ENCODE measurements at regions not wholly inside any gene's neighbourhood (a gene's known extent, or its start where the extent isn't known, plus 50 kb on each side); places are given as distances from the start of the nearest gene placed in this dataset.

GRCh38 chr21:40952551-40953323 is 105.8 kb upstream of the DSCAM start:
- H3K4me3 ChIP-seq (ENCODE audit: extremely low read depth in 1 of 4, insufficient read depth in 2 of 4, low read depth in 3 of 4, low read length in 4 of 4): no peak overlapping the region
- no peak overlapping the region for H3K56ac ChIP-seq (replicated peaks; ENCODE audit: insufficient read length, low read depth, low read length)
- no peak overlapping the region for H3K9ac ChIP-seq (replicated peaks in 1 of 4; ENCODE audit: extremely low read depth in 1 of 4, low read depth in 3 of 4, low read length in 3 of 4)
- 93% methylated on average over 6 of the region's 6 CpGs; no CpG with 5 or more reads in 1 of the 2 experiments for WGBS, 2 experiments (ENCODE audit: extremely low coverage in 1 of 2, insufficient coverage in 1 of 2, insufficient read length in 1 of 2, insufficient replicate concordance in 2 of 2, low coverage in 1 of 2, low lambda C conversion rate in 2 of 2, missing lambda C conversion rate in 1 of 2)
- no peak overlapping the region for H3K18ac ChIP-seq (ENCODE audit: extremely low read depth, low read length)
- no peaks in the 10 kb centered on the region; a peak in 1 of 7 replicates for H3K27me3 ChIP-seq (replicated peaks in 1 of 4; ENCODE audit: control insufficient read depth in 3 of 4, extremely low read depth in 1 of 4, insufficient read depth in 3 of 4, low read length in 3 of 4)
- H3K4me1 ChIP-seq (replicated peaks in 1 of 4; ENCODE audit: control insufficient read depth in 3 of 4, insufficient read depth in 4 of 4, low read length in 3 of 4): no peaks in the 10 kb centered on the region
- TF ChIP-seq CTBP2 (IDR thresholded peaks at IDR 0.05; ENCODE audit: borderline replicate concordance, insufficient read depth, insufficient read length, low read length) (no peak), SIN3A (conservative IDR thresholded peaks at IDR 0.05 in 1 of 2, IDR thresholded peaks at IDR 0.05 in 1 of 2; ENCODE audit: low read depth in 1 of 2, low read length in 2 of 2) (no peak), NANOG (IDR thresholded peaks at IDR 0.05; ENCODE audit: insufficient read depth, low read depth, low read length, poor library complexity, severe bottlenecking) (no peak), CTCF (IDR thresholded peaks at IDR 0.05; ENCODE audit: control extremely low read depth in 1 of 3, insufficient read depth in 1 of 3, low read depth in 1 of 3, low read length in 3 of 3) (no peak), BACH1 (IDR thresholded peaks at IDR 0.05; ENCODE audit: low read length) (no peak), TAF7 (optimal IDR thresholded peaks at IDR 0.05; ENCODE audit: borderline replicate concordance, low read depth, low read length) (no peak)
- ChIA-PET CTCF (ENCODE audit: partially characterized antibody) (interaction anchor here (0.6 kb wide), 1 partner anchor 110 kb away, joined by 3 read pairs; no protein-coding TSS in a partner anchor), POLR2A (ENCODE audit: partially characterized antibody) (no interaction called here)
- no peak overlapping the region for H2AFZ ChIP-seq (ENCODE audit: low read length)
- no peak overlapping the region for H2BK15ac ChIP-seq (ENCODE audit: low read length)
- no peak overlapping the region for H3K4me2 ChIP-seq (ENCODE audit: insufficient read depth in 1 of 2, low read depth in 2 of 2, low read length in 2 of 2)
- 0 out of 4 replicates have a peak, but pooled peaks cover 0 to 3% of the 10 kb centered on the region in 2 experiments for H3K9me3 ChIP-seq (ENCODE audit: insufficient read depth in 2 of 2, low read depth in 1 of 2, low read length in 1 of 2)
- H4K8ac ChIP-seq (ENCODE audit: extremely low read depth, insufficient read depth, low read length): no peak overlapping the region
- H2BK12ac ChIP-seq (ENCODE audit: low read depth, low read length): no peak overlapping the region
- no peak overlapping the region for H3K4ac ChIP-seq (replicated peaks; ENCODE audit: insufficient read length, low read depth, low read length)
- no peak overlapping the region for H2AK5ac ChIP-seq (ENCODE audit: low read depth, low read length)
- no peak overlapping the region for H3K14ac ChIP-seq (ENCODE audit: insufficient read length)
- no peaks in the 10 kb centered on the region for H3K79me1 ChIP-seq (ENCODE audit: low read depth, low read length)
- H3K23ac ChIP-seq (ENCODE audit: insufficient read length): no peak overlapping the region
- no peaks in the 10 kb centered on the region for H3K36me3 ChIP-seq (ENCODE audit: control insufficient read depth in 2 of 4, insufficient read depth in 4 of 4, low read length in 3 of 4)
- H4K91ac ChIP-seq (replicated peaks; ENCODE audit: insufficient read length, low read length): no peak overlapping the region
- no peak overlapping the region for H3K27ac ChIP-seq (ENCODE audit: low read depth, low read length)
- H3K79me2 ChIP-seq (ENCODE audit: control insufficient read depth in 1 of 2, insufficient read depth in 2 of 2, low read length in 2 of 2): no peaks in the 10 kb centered on the region
- H2BK120ac ChIP-seq (replicated peaks; ENCODE audit: low read depth, low read length): no peak overlapping the region
- no peak overlapping the region for H4K5ac ChIP-seq (ENCODE audit: insufficient read length, low read depth, low read length)
- no peak overlapping the region for H2BK20ac ChIP-seq (ENCODE audit: low read length)
- DNase-seq (ENCODE audit: low read depth in 1 of 2, low spot score in 2 of 2) (no peak), FAIRE-seq (no peak)
- no peaks in the 10 kb centered on the region for H4K20me1 ChIP-seq (replicated peaks in 1 of 2; ENCODE audit: control insufficient read depth in 1 of 2, insufficient read depth in 2 of 2, low read length in 2 of 2)
- no peak overlapping the region for H2BK5ac ChIP-seq (ENCODE audit: low read depth, low read length)
- no peaks in the 10 kb centered on the region for H3K23me2 ChIP-seq (ENCODE audit: low read depth, low read length)

Measured in H1 (cell line).